Neural cell (in vitro differentiated cells): ENCODE measurements at regions not wholly inside any gene's neighbourhood (a gene's known extent, or its start where the extent isn't known, plus 50 kb on each side); places are given as distances from the start of the nearest gene placed in this dataset.

ENCODE experiments used
- H2AFZ ChIP-seq: fragments of 200-600, 300-800 bp; sonication (generic), shearing (Covaris generic); 2 replicates; pipeline ENCODE4 v1.6.0; 2014; ENCODE audit warnings: low read depth, mild to moderate bottlenecking, antibody characterized with exemption, low read length, moderate library complexity
- H3F3A ChIP-seq: fragments of 200-600 bp; shearing (Covaris generic); 2 replicates; pipeline ENCODE4 v1.6.1; 2016; ENCODE audit warnings: mild to moderate bottlenecking, moderate library complexity, mixed read lengths, antibody characterized with exemption, low read length; ENCODE audit not compliant: insufficient read depth, poor library complexity, severe bottlenecking
- H3K27ac ChIP-seq: fragments of 200-600, 300-800 bp; sonication (generic), shearing (Covaris generic); 2 replicates; pipeline ENCODE4 v1.5.1; 2014; ENCODE audit warnings: mild to moderate bottlenecking, low read length, moderate library complexity
- H3K27me3 ChIP-seq: fragments of 300-800, 200-600 bp; sonication (generic), shearing (Covaris generic); 2 replicates; pipeline ENCODE4 v1.6.0; 2014; ENCODE audit warnings: mild to moderate bottlenecking, low read depth, low read length, moderate library complexity; ENCODE audit not compliant: insufficient read depth
- H3K36me3 ChIP-seq: fragments of 300-800, 200-600 bp; sonication (generic), shearing (Covaris generic); 2 replicates; pipeline ENCODE4 v1.5.1; 2014; ENCODE audit warnings: mild to moderate bottlenecking, antibody characterized with exemption, low read length, moderate library complexity; ENCODE audit not compliant: insufficient read depth
- H3K4me2 ChIP-seq: fragments of 300-800, 200-600 bp; sonication (generic), shearing (Covaris generic); 2 replicates; pipeline ENCODE4 v1.6.0; 2014; ENCODE audit warnings: mild to moderate bottlenecking, low read length
- H3K4me3 ChIP-seq: fragments of 300-800, 200-600 bp; sonication (generic), shearing (Covaris generic); 2 replicates; pipeline ENCODE4 v1.5.1; 2014; ENCODE audit warnings: mild to moderate bottlenecking, low read length, moderate library complexity
- H3K79me2 ChIP-seq: fragments of 200-600 bp; shearing (Covaris generic); replicated peaks from 2 replicates; pipeline ENCODE4 v1.6.0; 2014; ENCODE audit warnings: mild to moderate bottlenecking, low read length, moderate library complexity; ENCODE audit not compliant: insufficient read depth
- H3K9ac ChIP-seq: fragments of 300-800, 200-600 bp; sonication (generic), shearing (Covaris generic); 2 replicates; pipeline ENCODE4 v1.6.1; 2016; ENCODE audit warnings: mild to moderate bottlenecking, low read length, mixed read lengths
- H3K9me2 ChIP-seq: fragments of 200-600 bp; shearing (Covaris generic); 2 replicates; pipeline ENCODE4 v1.6.1; 2016; ENCODE audit warnings: mild to moderate bottlenecking, low read length, mixed read lengths; ENCODE audit not compliant: insufficient read depth
- H3K9me3 ChIP-seq: fragments of 200-600, 300-800 bp; sonication (generic), shearing (Covaris generic); 2 replicates; pipeline ENCODE4 v1.6.1; 2016; ENCODE audit warnings: mild to moderate bottlenecking, mixed run types, low read length, moderate library complexity, mixed read lengths
- H4K20me1 ChIP-seq: fragments of 200-600 bp; shearing (Covaris generic); 2 replicates; pipeline ENCODE4 v1.6.1; 2016; ENCODE audit warnings: mild to moderate bottlenecking, mixed run types; ENCODE audit not compliant: insufficient read depth
- EP300 ChIP-seq: fragments of 450-650 bp; conservative IDR thresholded peaks from 2 replicates; pipeline ENCODE4 v1.6.1; 2014; ENCODE audit warnings: antibody characterized with exemption, mild to moderate bottlenecking, moderate library complexity; ENCODE audit not compliant: poor library complexity, severe bottlenecking
- EZH2 ChIP-seq: fragments of 200-600, 300-800 bp; shearing (Covaris generic), sonication (generic); IDR thresholded peaks from 2 replicates; pipeline ENCODE4 v1.6.1; 2014; ENCODE audit warnings: antibody characterized with exemption, low read length, borderline replicate concordance, mild to moderate bottlenecking; ENCODE audit not compliant: insufficient read depth, poor library complexity, severe bottlenecking
- MXI1 ChIP-seq: fragments of 450-650 bp; conservative IDR thresholded peaks from 2 replicates; pipeline ENCODE4 v1.6.1; 2014; ENCODE audit warnings: antibody characterized with exemption, mild to moderate bottlenecking; ENCODE audit not compliant: poor library complexity, severe bottlenecking
- POLR2AphosphoS5 ChIP-seq: IDR thresholded peaks from 2 replicates; pipeline ENCODE4 v1.6.1; 2012
- RAD21 ChIP-seq: fragments of 450-650 bp; conservative IDR thresholded peaks from 2 replicates; pipeline ENCODE4 v1.6.1; 2014; ENCODE audit warnings: antibody characterized with exemption, mild to moderate bottlenecking, moderate library complexity
- SMC3 ChIP-seq: fragments of 450-650 bp; conservative IDR thresholded peaks from 2 replicates; pipeline ENCODE4 v1.6.1; 2014; ENCODE audit warnings: antibody characterized with exemption, mild to moderate bottlenecking, moderate library complexity; ENCODE audit not compliant: poor library complexity
- TAF1 ChIP-seq: IDR thresholded peaks from 2 replicates; pipeline ENCODE4 v1.6.1; 2012; ENCODE audit warnings: low read depth
- TF ChIP-seq, protein P1 (sequence below): fragments of 450-650 bp; IDR thresholded peaks from 2 replicates; pipeline ENCODE4 v1.5.1; 2014; ENCODE audit warnings: antibody characterized with exemption, mild to moderate bottlenecking, moderate library complexity; ENCODE audit not compliant: poor library complexity, severe bottlenecking
- TF ChIP-seq, protein P2 (sequence below): IDR thresholded peaks from 2 replicates; pipeline ENCODE4 v1.6.1; 2012; ENCODE audit warnings: borderline replicate concordance

DNA sequence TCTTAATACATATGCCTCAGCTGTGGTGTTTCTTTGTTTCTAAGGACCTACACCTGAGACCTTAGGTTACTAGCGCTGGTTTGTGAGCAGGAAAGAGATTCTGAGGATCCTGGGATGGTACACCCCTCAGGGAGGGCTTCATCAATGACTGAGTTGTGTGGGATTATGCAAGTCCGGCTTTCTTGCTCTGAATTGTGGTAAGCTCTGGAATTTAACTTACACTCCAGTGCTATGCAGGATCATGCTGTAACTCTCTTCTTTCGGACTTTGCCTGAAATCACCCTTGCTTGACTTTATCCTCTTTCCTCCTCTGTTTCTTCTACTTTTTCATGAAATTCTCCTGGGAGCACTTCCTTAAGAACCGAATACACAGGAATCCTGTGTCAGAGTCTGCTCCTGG is 431.5 kb upstream of the BOD1L1 start:
- H2AFZ ChIP-seq, result no peak overlapping the region
- no peak overlapping the region for H3K4me3 ChIP-seq
- no peak overlapping the region for H3K4me2 ChIP-seq
- H3K27me3 ChIP-seq, result no peaks in the 10 kb centered on the region
- H3F3A ChIP-seq, result no peaks in the 10 kb centered on the region
- no peaks in the 10 kb centered on the region for H4K20me1 ChIP-seq
- H3K9me3 ChIP-seq, result no peaks in the 10 kb centered on the region
- no peak overlapping the region for H3K27ac ChIP-seq
- no peaks in the 10 kb centered on the region for H3K9me2 ChIP-seq
- no peaks in the 10 kb centered on the region for H3K36me3 ChIP-seq
- no peaks in the 10 kb centered on the region for H3K79me2 ChIP-seq
- TF ChIP-seq EP300 (no peak), RAD21 (no peak), SMC3 (no peak), MXI1 (no peak), EZH2 (no peak), POLR2AphosphoS5 (no peak)
- TF ChIP-seq, protein P1, sequence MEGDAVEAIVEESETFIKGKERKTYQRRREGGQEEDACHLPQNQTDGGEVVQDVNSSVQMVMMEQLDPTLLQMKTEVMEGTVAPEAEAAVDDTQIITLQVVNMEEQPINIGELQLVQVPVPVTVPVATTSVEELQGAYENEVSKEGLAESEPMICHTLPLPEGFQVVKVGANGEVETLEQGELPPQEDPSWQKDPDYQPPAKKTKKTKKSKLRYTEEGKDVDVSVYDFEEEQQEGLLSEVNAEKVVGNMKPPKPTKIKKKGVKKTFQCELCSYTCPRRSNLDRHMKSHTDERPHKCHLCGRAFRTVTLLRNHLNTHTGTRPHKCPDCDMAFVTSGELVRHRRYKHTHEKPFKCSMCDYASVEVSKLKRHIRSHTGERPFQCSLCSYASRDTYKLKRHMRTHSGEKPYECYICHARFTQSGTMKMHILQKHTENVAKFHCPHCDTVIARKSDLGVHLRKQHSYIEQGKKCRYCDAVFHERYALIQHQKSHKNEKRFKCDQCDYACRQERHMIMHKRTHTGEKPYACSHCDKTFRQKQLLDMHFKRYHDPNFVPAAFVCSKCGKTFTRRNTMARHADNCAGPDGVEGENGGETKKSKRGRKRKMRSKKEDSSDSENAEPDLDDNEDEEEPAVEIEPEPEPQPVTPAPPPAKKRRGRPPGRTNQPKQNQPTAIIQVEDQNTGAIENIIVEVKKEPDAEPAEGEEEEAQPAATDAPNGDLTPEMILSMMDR, result no peak
- TF ChIP-seq, protein P2, sequence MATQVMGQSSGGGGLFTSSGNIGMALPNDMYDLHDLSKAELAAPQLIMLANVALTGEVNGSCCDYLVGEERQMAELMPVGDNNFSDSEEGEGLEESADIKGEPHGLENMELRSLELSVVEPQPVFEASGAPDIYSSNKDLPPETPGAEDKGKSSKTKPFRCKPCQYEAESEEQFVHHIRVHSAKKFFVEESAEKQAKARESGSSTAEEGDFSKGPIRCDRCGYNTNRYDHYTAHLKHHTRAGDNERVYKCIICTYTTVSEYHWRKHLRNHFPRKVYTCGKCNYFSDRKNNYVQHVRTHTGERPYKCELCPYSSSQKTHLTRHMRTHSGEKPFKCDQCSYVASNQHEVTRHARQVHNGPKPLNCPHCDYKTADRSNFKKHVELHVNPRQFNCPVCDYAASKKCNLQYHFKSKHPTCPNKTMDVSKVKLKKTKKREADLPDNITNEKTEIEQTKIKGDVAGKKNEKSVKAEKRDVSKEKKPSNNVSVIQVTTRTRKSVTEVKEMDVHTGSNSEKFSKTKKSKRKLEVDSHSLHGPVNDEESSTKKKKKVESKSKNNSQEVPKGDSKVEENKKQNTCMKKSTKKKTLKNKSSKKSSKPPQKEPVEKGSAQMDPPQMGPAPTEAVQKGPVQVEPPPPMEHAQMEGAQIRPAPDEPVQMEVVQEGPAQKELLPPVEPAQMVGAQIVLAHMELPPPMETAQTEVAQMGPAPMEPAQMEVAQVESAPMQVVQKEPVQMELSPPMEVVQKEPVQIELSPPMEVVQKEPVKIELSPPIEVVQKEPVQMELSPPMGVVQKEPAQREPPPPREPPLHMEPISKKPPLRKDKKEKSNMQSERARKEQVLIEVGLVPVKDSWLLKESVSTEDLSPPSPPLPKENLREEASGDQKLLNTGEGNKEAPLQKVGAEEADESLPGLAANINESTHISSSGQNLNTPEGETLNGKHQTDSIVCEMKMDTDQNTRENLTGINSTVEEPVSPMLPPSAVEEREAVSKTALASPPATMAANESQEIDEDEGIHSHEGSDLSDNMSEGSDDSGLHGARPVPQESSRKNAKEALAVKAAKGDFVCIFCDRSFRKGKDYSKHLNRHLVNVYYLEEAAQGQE, result no peak
- no peak overlapping the region for H3K9ac ChIP-seq

DNA sequence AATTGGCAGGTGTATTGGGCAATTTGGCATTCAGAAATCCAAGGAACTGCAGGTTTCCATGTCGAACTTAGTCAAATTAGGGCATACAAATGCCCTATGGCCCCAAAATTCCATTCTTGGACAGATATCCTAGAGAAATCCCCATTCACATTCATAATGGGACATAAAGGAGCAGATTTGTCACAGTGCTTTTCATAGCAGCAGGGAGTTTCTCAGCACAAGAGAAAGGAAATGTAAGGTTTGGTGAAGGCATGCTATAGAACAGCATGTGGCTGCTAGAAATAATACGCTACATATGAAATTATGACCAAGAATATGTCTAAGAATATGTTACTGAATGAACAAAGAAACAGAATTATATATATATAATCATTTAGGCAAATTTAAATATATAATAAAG is 437.5 kb upstream of the BOD1L1 start:
- no peak overlapping the region for H2AFZ ChIP-seq
- TF ChIP-seq, protein P2, result no peak
- TF ChIP-seq EP300 (no peak), EZH2 (no peak), SMC3 (no peak), RAD21 (no peak), TAF1 (no peak), POLR2AphosphoS5 (peak; percentile 31)
- H3K36me3 ChIP-seq, result no peaks in the 10 kb centered on the region
- H3K79me2 ChIP-seq, result no peaks in the 10 kb centered on the region
- peak overlapping the region; percentile 25 for H3K27ac ChIP-seq
- no peak overlapping the region for H3K4me3 ChIP-seq
- H4K20me1 ChIP-seq, result no peaks in the 10 kb centered on the region
- no peaks in the 10 kb centered on the region for H3F3A ChIP-seq
- no peak overlapping the region for H3K9ac ChIP-seq
- no peaks in the 10 kb centered on the region for H3K27me3 ChIP-seq
- no peak overlapping the region for H3K4me2 ChIP-seq
- H3K9me3 ChIP-seq, result no peaks in the 10 kb centered on the region
- no peaks in the 10 kb centered on the region for H3K9me2 ChIP-seq
